OCI-LY3 (cell line): ENCODE measurements at regions not wholly inside any gene's neighbourhood (a gene's known extent, or its start where the extent isn't known, plus 50 kb on each side); places are given as distances from the start of the nearest gene placed in this dataset.

ENCODE experiments used
- CTCF ChIP-seq: fragments of 200-600, 300-600 bp; sonication (generic); IDR thresholded peaks from 2 replicates; pipeline ENCODE4 v1.5.1; 2014; ENCODE audit warnings: antibody characterized with exemption, low read length, low read depth
- EZH2phosphoT487 ChIP-seq: fragments of 200-600 bp; shearing (Covaris generic); IDR thresholded peaks from 2 replicates; pipeline ENCODE4 v1.6.1; 2018; ENCODE audit warnings: antibody characterized with exemption, mixed run types, low read depth

DNA sequence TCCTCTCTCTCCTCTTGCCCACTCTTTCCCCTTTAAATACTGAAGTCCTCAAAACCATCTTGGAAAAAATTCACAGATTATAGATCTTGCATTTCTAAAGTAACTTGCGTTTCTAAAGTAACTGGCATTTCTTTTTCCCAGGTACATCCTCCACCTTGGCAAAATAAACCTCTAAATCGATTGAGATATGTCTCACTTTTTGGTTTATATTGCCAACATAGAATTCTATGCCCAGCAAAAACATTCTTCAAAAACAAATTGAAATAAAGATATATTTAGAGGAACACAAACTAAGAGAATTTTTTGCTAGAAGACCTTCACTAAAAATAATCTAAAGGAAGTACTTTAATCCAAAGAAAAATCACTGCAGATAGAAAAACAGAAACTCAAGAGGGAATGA, 122.5 kb upstream of the RBMS1 start:
- TF ChIP-seq CTCF: no peak
- TF ChIP-seq EZH2phosphoT487: no peak
